Prostate gland (tissue), 2 donors: ENCODE measurements at regions not wholly inside any gene's neighbourhood (a gene's known extent, or its start where the extent isn't known, plus 50 kb on each side); places are given as distances from the start of the nearest gene placed in this dataset.

Experiments
- DNase-seq: peaks from one replicate; pipeline ENCODE4 v3.0.0-alpha.2; 2019; ENCODE audit warnings: low spot score
- H3K27ac ChIP-seq, 2 donors: fragments of 200-600 bp; sonication (generic); 2 replicates each; pipeline ENCODE4 v1.5.1; 2017 to 2019
- H3K27me3 ChIP-seq: fragments of 200-600 bp; sonication (generic); replicated peaks from 2 replicates; pipeline ENCODE4 v1.5.1; 2019; ENCODE audit not compliant: insufficient read depth
- H3K36me3 ChIP-seq, 2 donors: fragments of 200-600 bp; sonication (generic); 1 replicate in 1 of 2; 2 replicates in 1 of 2; pipeline versions ENCODE4 v1.5.1 to v1.8.1; 2017 to 2019
- H3K4me1 ChIP-seq: fragments of 200-600 bp; sonication (generic); replicated peaks from 2 replicates; pipeline ENCODE4 v1.5.1; 2019
- H3K4me3 ChIP-seq, 2 donors: fragments of 200-600 bp; sonication (generic); 2 replicates each; pipeline ENCODE4 v1.5.1; 2017 to 2019
- H3K9me3 ChIP-seq: fragments of 200-600 bp; sonication (generic); 2 replicates; pipeline ENCODE4 v1.5.1; 2017
- CTCF ChIP-seq, 4 experiments: fragments of 200-600 bp in 2 of 4; fragments of 450-650 bp in 2 of 4; sonication (generic) in 2 of 4; IDR thresholded peaks; 1 replicate in 3 of 4; 2 replicates in 1 of 4; pipeline ENCODE4 v1.5.1; 2016 to 2019; ENCODE audit warnings: antibody characterized with exemption in 4 of 4, mild to moderate bottlenecking in 2 of 4, moderate library complexity in 2 of 4
- POLR2A ChIP-seq: fragments of 450-650 bp; IDR thresholded peaks from one replicate; pipeline ENCODE4 v1.6.1; 2016; ENCODE audit warnings: antibody characterized with exemption, mild to moderate bottlenecking
- POLR2AphosphoS5 ChIP-seq: sonication (generic); formaldehyde crosslinking; IDR thresholded peaks from one replicate; pipeline ENCODE4 v1.6.1; 2017; ENCODE audit warnings: antibody characterized with exemption
- WGBS: methylation state at CpG from one replicate; pipeline ENCODE4 v1.1.5; 2018; 5-methylcytosine and 5-hydroxymethylcytosine counted together
- intact Hi-C: fragments of 100-400 bp; cut with DNase I; formaldehyde crosslinking; loops from one replicate; pipeline ENCODE4 v1.14.2; 2022

- Histone ChIP-seq H3K4me3 (no peak overlapping the region), H3K27ac (no peak overlapping the region), H3K4me1 (no peaks in the 10 kb centered on the region), H3K36me3 (no peaks in the 10 kb centered on the region), H3K27me3 (no peaks in the 10 kb centered on the region), H3K9me3 (no peaks in the 10 kb centered on the region)
- TF ChIP-seq CTCF (IDR thresholded peaks at IDR 0.05), result no peak
- DNase-seq, result no peak
- intact Hi-C loops, result no loop called here
- WGBS, result 96% methylated on average over 3 of the region's 3 CpGs
These were observed 458.9 kb downstream of the PRR16 start for GRCh38 chr5:120923026-120923425.

- Histone ChIP-seq H3K27ac (no peak overlapping the region), H3K36me3 (no peaks in the 10 kb centered on the region), H3K4me1 (no peaks in the 10 kb centered on the region), H3K9me3 (no peaks in the 10 kb centered on the region), H3K4me3 (no peak overlapping the region), H3K27me3 (no peaks in the 10 kb centered on the region)
- WGBS, result 35% methylated on average over 1 of the region's 1 CpG
- DNase-seq, result no peak
- intact Hi-C loops, result no loop called here
- TF ChIP-seq POLR2A, result no peak
- TF ChIP-seq CTCF (IDR thresholded peaks at IDR 0.05), result no peak
- TF ChIP-seq POLR2AphosphoS5, result no peak
These were observed 462.4 kb downstream of the PRR16 start for GRCh38 chr5:120926471-120926870.

DNA sequence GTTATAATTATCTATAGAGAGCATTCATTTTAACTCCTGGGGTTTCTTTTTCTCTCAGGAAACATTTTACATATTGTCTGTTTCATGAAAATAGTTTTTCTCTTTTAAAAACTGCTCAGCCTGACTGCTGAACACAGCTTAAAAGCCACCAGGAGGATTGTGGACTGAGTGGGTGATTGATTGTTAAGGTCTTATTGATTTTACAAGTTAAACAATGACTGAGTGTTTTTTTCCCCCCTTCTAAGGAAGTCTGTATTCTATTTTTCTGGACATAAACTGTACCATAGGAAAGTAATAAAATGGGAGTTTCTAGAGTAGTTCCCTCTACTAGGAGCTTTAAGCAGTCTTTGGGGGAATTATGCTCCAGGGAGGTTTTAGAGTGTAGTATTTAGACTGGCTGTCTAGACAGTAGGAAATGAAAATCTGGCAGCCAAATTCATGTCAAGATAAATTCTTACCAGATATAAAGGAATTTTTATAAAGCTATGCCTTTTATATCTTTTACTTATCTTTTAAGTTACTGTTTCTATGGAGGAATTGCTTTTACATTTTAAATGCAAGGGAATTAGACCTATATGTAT, 463.9 kb downstream of the PRR16 start:
- no peak for DNase-seq
- Histone ChIP-seq H3K27me3 (no peaks in the 10 kb centered on the region), H3K4me3 (no peak overlapping the region), H3K4me1 (no peaks in the 10 kb centered on the region), H3K27ac (no peak overlapping the region), H3K9me3 (no peaks in the 10 kb centered on the region), H3K36me3 (no peaks in the 10 kb centered on the region)
- TF ChIP-seq POLR2AphosphoS5 (no peak), CTCF (IDR thresholded peaks at IDR 0.05) (no peak), POLR2A (no peak)
- intact Hi-C loops, result no loop called here

DNA sequence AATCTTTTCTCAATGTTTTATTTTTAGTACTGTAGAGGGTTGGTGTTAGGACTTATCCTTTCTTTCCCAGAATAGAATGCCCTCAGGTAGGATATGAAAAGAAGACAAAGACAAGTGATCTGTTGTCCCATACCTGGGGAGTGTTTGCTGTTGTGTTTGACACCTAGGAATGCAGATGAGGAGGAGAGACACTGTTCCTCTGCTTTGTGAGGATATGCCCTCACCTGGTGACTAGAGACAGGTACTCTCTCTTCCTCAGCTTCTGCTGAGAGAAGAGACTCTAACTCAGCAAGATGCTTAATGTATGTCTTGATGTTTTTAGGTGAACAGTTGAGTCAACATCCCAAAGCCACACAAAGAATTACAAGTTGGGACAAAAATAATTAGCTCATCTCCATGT, 468.4 kb downstream of the PRR16 start:
- TF ChIP-seq POLR2A (no peak), CTCF (IDR thresholded peaks at IDR 0.05) (no peak), POLR2AphosphoS5 (no peak)
- Histone ChIP-seq H3K36me3 (no peaks in the 10 kb centered on the region), H3K27me3 (no peaks in the 10 kb centered on the region), H3K4me3 (no peak overlapping the region), H3K4me1 (no peaks in the 10 kb centered on the region), H3K9me3 (no peaks in the 10 kb centered on the region), H3K27ac (no peak overlapping the region)
- intact Hi-C loops, result no loop called here
- no peak for DNase-seq

DNA sequence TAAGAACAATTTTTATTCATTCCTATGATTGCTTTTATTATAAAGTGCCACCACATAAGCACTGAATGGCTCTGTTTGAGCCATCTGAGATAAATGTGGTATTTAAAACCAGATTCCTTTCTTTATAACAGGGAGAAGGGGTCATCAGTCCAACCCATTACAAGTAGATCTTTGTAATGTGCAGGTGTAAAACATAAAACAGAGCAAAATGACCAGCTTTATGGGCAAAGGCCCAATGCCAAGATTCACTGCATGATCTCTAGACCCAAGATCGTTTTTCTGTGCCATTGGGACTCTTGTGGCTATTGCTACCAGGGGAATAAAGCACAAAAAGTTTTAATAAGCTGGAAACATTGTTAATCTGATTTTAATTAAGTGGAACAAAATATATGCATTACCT, 469.9 kb downstream of the PRR16 start:
- no peak overlapping the region for H3K4me3 ChIP-seq
- no peak overlapping the region for H3K27ac ChIP-seq
- TF ChIP-seq POLR2AphosphoS5 (no peak), POLR2A (no peak), CTCF (IDR thresholded peaks at IDR 0.05) (no peak)
- no peaks in the 10 kb centered on the region for H3K36me3 ChIP-seq
- H3K9me3 ChIP-seq, result no peaks in the 10 kb centered on the region
- intact Hi-C loops, result no loop called here
- WGBS, result 26% methylated on average over 1 of the region's 1 CpG
- no peak for DNase-seq
- no peaks in the 10 kb centered on the region for H3K4me1 ChIP-seq
- H3K27me3 ChIP-seq, result no peaks in the 10 kb centered on the region
